ENCODE measurements at regions not wholly inside any gene's neighbourhood (a gene's known extent, or its start where the extent isn't known, plus 50 kb on each side); places are given as distances from the start of the nearest gene placed in this dataset.

DNA sequence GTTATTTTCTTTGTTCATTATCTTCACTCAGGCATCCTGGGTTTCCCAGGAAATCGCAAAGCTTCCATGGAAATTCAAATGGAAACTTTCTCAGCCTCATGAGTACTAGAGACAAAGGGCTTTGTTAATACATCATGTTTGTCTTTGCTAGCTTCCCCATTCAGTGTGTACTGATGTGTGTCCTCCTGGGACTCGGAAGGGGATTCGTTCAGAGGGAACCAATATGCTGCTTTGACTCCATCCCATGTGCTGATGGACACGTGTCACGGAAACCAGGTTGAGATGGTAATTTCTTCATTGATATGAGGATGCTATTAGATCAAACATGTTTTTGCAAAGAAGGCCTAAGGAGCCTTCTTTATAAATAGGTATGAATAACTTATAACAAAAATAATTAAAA is 87.0 kb upstream of the KCNAB1 start:
- no peak for DNase-seq
- Mint-ChIP-seq H3K9me3 (no peaks in the 10 kb centered on the region), H3K27me3 (ENCODE audit: insufficient read depth) (peaks cover 5% of the 10 kb centered on the region), H3K36me3 (ENCODE audit: low read depth) (no peaks in the 10 kb centered on the region), H3K4me3 (no peak overlapping the region), H3K27ac (no peak overlapping the region), H3K4me1 (ENCODE audit: low read depth) (no peaks in the 10 kb centered on the region)
- TF ChIP-seq, protein P1, sequence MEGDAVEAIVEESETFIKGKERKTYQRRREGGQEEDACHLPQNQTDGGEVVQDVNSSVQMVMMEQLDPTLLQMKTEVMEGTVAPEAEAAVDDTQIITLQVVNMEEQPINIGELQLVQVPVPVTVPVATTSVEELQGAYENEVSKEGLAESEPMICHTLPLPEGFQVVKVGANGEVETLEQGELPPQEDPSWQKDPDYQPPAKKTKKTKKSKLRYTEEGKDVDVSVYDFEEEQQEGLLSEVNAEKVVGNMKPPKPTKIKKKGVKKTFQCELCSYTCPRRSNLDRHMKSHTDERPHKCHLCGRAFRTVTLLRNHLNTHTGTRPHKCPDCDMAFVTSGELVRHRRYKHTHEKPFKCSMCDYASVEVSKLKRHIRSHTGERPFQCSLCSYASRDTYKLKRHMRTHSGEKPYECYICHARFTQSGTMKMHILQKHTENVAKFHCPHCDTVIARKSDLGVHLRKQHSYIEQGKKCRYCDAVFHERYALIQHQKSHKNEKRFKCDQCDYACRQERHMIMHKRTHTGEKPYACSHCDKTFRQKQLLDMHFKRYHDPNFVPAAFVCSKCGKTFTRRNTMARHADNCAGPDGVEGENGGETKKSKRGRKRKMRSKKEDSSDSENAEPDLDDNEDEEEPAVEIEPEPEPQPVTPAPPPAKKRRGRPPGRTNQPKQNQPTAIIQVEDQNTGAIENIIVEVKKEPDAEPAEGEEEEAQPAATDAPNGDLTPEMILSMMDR (IDR thresholded peaks at IDR 0.05) = no peak

DNA sequence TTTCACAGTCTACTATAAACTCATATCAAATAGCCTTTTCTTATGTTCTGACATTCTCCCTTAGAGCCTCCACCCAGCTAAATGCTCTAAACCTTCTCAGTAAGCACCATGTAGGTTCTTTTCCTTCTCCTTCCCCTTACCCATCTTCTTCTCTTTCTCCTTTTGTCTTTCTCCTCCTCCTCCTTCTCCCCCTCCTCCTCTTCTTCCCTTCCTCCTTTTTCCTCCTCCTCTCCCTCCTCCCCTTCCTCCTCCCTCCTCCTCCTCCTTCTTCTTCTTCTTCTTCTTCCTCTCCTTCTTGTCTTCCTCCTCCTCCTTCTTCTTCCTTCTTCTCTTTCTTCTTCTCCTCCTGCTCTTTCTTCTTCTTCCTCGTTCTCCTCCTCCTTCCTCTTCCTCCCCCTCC is 85.2 kb upstream of the KCNAB1 start:
- TF ChIP-seq, protein P1 (IDR thresholded peaks at IDR 0.05) = no peak
- H3K27me3 Mint-ChIP-seq (ENCODE audit: insufficient read depth) = peaks cover 5% of the 10 kb centered on the region
- DNase-seq = no peak
- H3K4me3 Mint-ChIP-seq = no peak overlapping the region
- no peaks in the 10 kb centered on the region for H3K36me3 Mint-ChIP-seq (ENCODE audit: low read depth)
- no peaks in the 10 kb centered on the region for H3K4me1 Mint-ChIP-seq (ENCODE audit: low read depth)
- no peak overlapping the region for H3K27ac Mint-ChIP-seq
- no peaks in the 10 kb centered on the region for H3K9me3 Mint-ChIP-seq

DNA sequence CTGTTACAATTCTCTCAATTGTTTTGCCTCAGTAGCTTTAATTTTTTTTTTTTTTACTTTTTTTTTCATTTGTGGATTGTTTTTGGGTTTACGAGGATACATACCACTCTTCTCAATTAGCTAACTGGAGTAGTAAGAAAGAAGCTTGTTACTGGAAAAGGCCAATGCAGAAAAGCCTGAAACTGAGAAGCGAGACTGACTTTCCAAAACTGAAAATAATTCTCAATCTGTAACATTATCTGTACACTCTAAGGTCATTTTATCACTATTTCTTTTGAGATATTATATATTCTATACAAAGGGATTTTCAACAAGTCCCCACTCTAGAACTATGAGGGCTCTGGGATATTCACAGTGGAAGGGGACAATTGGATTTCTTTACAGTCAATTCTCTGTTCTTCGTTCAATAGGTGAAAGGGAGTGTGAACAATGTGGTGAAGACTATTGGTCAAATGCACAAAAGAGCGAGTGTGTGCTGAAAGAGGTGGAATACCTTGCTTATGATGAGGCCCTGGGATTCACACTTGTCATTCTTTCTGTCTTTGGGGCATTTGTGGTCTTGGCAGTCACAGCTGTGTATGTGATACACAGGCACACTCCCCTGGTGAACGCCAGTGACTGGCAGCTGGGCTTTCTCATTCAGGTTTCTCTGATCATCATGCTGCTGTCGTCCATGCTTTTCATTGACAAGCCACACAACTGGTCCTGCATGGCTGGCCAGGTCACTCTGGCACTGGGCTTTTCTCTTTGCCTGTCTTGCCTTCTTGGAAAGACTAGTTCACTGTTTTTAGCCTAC is 83.9 kb upstream of the KCNAB1 start:
- Mint-ChIP-seq H3K9me3 (no peaks in the 10 kb centered on the region), H3K4me3 (no peak overlapping the region), H3K36me3 (ENCODE audit: low read depth) (no peaks in the 10 kb centered on the region), H3K27ac (no peak overlapping the region), H3K4me1 (ENCODE audit: low read depth) (no peaks in the 10 kb centered on the region), H3K27me3 (ENCODE audit: insufficient read depth) (peaks cover 5% of the 10 kb centered on the region)
- TF ChIP-seq, protein P1 (IDR thresholded peaks at IDR 0.05) = no peak
- DNase-seq = no peak

DNA sequence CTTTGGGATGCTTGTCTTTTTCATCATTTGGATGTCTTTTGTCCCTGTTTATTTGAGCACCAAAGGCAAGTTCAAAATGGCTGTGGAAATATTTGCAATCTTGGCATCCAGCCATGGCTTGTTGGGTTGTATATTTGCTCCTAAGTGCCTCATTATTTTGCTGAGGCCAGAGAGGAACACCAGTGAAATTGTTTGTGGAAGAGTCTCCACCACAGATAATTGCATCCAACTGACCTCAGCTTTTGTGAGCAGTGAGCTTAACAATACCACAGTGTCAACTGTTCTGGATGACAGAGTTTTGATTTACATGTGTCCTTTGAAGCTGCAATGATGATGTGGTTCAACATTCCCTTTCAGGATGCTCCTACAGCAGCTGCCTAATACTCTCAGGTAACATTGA is 83.0 kb upstream of the KCNAB1 start:
- no peaks in the 10 kb centered on the region for H3K4me1 Mint-ChIP-seq (ENCODE audit: low read depth)
- no peaks in the 10 kb centered on the region for H3K9me3 Mint-ChIP-seq
- TF ChIP-seq, protein P1 (IDR thresholded peaks at IDR 0.05) = no peak
- H3K36me3 Mint-ChIP-seq (ENCODE audit: low read depth) = no peaks in the 10 kb centered on the region
- H3K4me3 Mint-ChIP-seq = no peak overlapping the region
- H3K27me3 Mint-ChIP-seq (ENCODE audit: insufficient read depth) = peaks cover 2% of the 10 kb centered on the region
- DNase-seq = no peak
- H3K27ac Mint-ChIP-seq = no peak overlapping the region

DNA sequence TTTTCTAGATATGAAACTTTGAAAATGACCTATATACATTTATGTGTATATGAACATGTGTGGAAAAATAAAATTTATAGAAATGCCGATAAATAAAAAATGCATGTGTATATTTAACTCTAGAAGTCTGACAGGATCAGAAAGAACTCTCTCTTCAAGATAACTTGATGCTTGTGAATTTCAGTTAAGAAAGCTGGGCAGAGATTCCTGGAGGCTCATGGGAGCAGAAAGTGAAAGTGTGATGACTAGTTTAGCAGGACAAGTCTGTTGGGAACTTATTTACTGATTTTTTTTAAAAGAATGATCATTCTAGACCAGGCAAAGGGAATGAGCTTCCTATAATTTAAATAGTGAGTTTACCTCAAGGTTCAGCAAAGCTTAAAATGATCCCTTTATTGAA is 81.5 kb upstream of the KCNAB1 start:
- no peaks in the 10 kb centered on the region for H3K9me3 Mint-ChIP-seq
- TF ChIP-seq, protein P1 (IDR thresholded peaks at IDR 0.05) = no peak
- H3K27me3 Mint-ChIP-seq (ENCODE audit: insufficient read depth) = peaks cover 2% of the 10 kb centered on the region
- H3K4me3 Mint-ChIP-seq = no peak overlapping the region
- H3K36me3 Mint-ChIP-seq (ENCODE audit: low read depth) = no peaks in the 10 kb centered on the region
- H3K27ac Mint-ChIP-seq = no peak overlapping the region
- H3K4me1 Mint-ChIP-seq (ENCODE audit: low read depth) = no peaks in the 10 kb centered on the region
- no peak for DNase-seq
